ENCODE measurements at regions not wholly inside any gene's neighbourhood (a gene's known extent, or its start where the extent isn't known, plus 50 kb on each side); places are given as distances from the start of the nearest gene placed in this dataset.
A peak's percentile ranks its signal among the peaks of the same experiment; 100 is the strongest.

GRCh38 chr6:41423002-41423401 lies 87.6 kb downstream of the NCR2 start:
- DNase-seq (ENCODE audit: low read depth): no peak
- TF ChIP-seq CTCF (conservative IDR thresholded peaks at IDR 0.05; ENCODE audit: control insufficient read depth, insufficient read depth, low read depth, low read length): no peak
- no peak overlapping the region for H3K4me3 ChIP-seq (ENCODE audit: control insufficient read depth, low read depth, low read length)

GRCh38 chr6:41424370-41425058 lies 89.1 kb downstream of the NCR2 start:
- peak; percentile 93 for TF ChIP-seq CTCF (conservative IDR thresholded peaks at IDR 0.05; ENCODE audit: control insufficient read depth, insufficient read depth, low read depth, low read length)
- peak; percentile 74 for DNase-seq (ENCODE audit: low read depth)
- no peak overlapping the region for H3K4me3 ChIP-seq (ENCODE audit: control insufficient read depth, low read depth, low read length)

GRCh38 chr6:41425511-41425910 lies 90.1 kb downstream of the NCR2 start:
- TF ChIP-seq CTCF (conservative IDR thresholded peaks at IDR 0.05; ENCODE audit: control insufficient read depth, insufficient read depth, low read depth, low read length): no peak
- H3K4me3 ChIP-seq (ENCODE audit: control insufficient read depth, low read depth, low read length): no peak overlapping the region
- DNase-seq (ENCODE audit: low read depth): no peak

GRCh38 chr6:41426438-41426851 lies 91.0 kb downstream of the NCR2 start:
- TF ChIP-seq CTCF (conservative IDR thresholded peaks at IDR 0.05; ENCODE audit: control insufficient read depth, insufficient read depth, low read depth, low read length): no peak
- no peak overlapping the region for H3K4me3 ChIP-seq (ENCODE audit: control insufficient read depth, low read depth, low read length)
- DNase-seq (ENCODE audit: low read depth): no peak

- H3K4me3 ChIP-seq (ENCODE audit: control insufficient read depth, low read depth, low read length): no peak overlapping the region
- no peak for DNase-seq (ENCODE audit: low read depth)
- no peak for TF ChIP-seq CTCF (conservative IDR thresholded peaks at IDR 0.05; ENCODE audit: control insufficient read depth, insufficient read depth, low read depth, low read length)
Observed at GRCh38 chr6:41426888-41427641, 91.7 kb downstream of the NCR2 start.

- DNase-seq (ENCODE audit: low read depth): no peak
- H3K4me3 ChIP-seq (ENCODE audit: control insufficient read depth, low read depth, low read length): peak overlapping the region; percentile 7
- no peak for TF ChIP-seq CTCF (conservative IDR thresholded peaks at IDR 0.05; ENCODE audit: control insufficient read depth, insufficient read depth, low read depth, low read length)
Observed at GRCh38 chr6:41427642-41428335, 92.4 kb downstream of the NCR2 start.
